Liver (tissue), 3 donors: ENCODE measurements at regions not wholly inside any gene's neighbourhood (a gene's known extent, or its start where the extent isn't known, plus 50 kb on each side); places are given as distances from the start of the nearest gene placed in this dataset.

Experiments
- GABPA ChIP-seq, 2 donors: IDR thresholded peaks in 1 of 2; conservative IDR thresholded peaks in 1 of 2; 2 replicates each; pipeline ENCODE4 v1.6.1; 2016; ENCODE audit warnings: antibody characterized with exemption in 2 of 2, mild to moderate bottlenecking in 1 of 2, moderate library complexity in 1 of 2
- NR2F2 ChIP-seq: IDR thresholded peaks from 2 replicates; pipeline ENCODE4 v1.6.1; 2016; ENCODE audit warnings: antibody characterized with exemption
- RXRA ChIP-seq, 2 donors: IDR thresholded peaks; 2 replicates each; pipeline ENCODE4 v1.6.1; 2017 to 2018; ENCODE audit warnings: antibody characterized with exemption in 2 of 2, mild to moderate bottlenecking in 1 of 2
- SP1 ChIP-seq: IDR thresholded peaks from 2 replicates; pipeline ENCODE4 v1.6.1; 2018; ENCODE audit warnings: antibody characterized with exemption, mild to moderate bottlenecking
- TAF1 ChIP-seq: conservative IDR thresholded peaks from 2 replicates; pipeline ENCODE4 v1.6.1; 2016; ENCODE audit warnings: antibody characterized with exemption, mild to moderate bottlenecking
- YY1 ChIP-seq: IDR thresholded peaks from 2 replicates; pipeline ENCODE4 v1.6.1; 2016; ENCODE audit warnings: antibody characterized with exemption, mild to moderate bottlenecking
- TF ChIP-seq, protein P1 (sequence below): fragments of 150-350 bp; IDR thresholded peaks from 2 replicates; pipeline ENCODE4 v1.5.1; 2017; ENCODE audit warnings: improper control_type of control experiment, low read depth, low read length; ENCODE audit not compliant: missing input control
- donor health status: healthy.
- donor health status: healthy.

DNA sequence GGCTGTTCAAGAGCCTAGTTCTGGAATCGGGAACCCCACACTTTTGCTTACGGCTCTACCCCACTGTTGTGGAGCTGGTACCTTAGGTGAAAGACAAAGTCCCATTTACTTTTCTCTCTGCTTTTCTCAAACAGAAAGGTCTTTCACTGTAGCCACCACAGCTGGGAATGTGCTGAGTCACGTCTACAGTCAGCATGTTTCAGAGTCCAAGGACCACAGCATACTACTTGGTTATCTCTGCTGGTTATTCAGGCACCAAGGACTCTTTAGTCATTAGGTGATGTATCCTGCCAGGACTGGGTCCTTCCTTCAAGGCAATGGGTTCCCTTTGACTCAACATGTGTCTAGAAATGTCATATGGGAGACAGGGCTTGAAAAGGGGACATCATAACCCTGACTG is 266.8 kb upstream of the STEAP1 start:
- TF ChIP-seq, protein P1, sequence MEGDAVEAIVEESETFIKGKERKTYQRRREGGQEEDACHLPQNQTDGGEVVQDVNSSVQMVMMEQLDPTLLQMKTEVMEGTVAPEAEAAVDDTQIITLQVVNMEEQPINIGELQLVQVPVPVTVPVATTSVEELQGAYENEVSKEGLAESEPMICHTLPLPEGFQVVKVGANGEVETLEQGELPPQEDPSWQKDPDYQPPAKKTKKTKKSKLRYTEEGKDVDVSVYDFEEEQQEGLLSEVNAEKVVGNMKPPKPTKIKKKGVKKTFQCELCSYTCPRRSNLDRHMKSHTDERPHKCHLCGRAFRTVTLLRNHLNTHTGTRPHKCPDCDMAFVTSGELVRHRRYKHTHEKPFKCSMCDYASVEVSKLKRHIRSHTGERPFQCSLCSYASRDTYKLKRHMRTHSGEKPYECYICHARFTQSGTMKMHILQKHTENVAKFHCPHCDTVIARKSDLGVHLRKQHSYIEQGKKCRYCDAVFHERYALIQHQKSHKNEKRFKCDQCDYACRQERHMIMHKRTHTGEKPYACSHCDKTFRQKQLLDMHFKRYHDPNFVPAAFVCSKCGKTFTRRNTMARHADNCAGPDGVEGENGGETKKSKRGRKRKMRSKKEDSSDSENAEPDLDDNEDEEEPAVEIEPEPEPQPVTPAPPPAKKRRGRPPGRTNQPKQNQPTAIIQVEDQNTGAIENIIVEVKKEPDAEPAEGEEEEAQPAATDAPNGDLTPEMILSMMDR: no peak
- TF ChIP-seq RXRA (IDR thresholded peaks at IDR 0.05) (no peak), GABPA (IDR thresholded peaks at IDR 0.05 in 1 of 2, conservative IDR thresholded peaks at IDR 0.05 in 1 of 2) (no peak), TAF1 (no peak), SP1 (no peak), YY1 (no peak), NR2F2 (no peak)
